HG03196 (cell line): ENCODE measurements at regions not wholly inside any gene's neighbourhood (a gene's known extent, or its start where the extent isn't known, plus 50 kb on each side); places are given as distances from the start of the nearest gene placed in this dataset.

Source experiments
- ATAC-seq: cut with Tn5 transposase; IDR thresholded peaks from one replicate; pipeline ENCODE4 v1.9.1; 2021; ENCODE audit not compliant: unreplicated experiment

GRCh38 chr22:49624421-49625177, 203.1 kb downstream of the BRD1 start:
- ATAC-seq, result no peak

GRCh38 chr22:49623715-49624114, 204.0 kb downstream of the BRD1 start:
- ATAC-seq, result no peak

GRCh38 chr22:49623176-49623575, 204.5 kb downstream of the BRD1 start:
- no peak for ATAC-seq

GRCh38 chr22:49622241-49623105, 205.2 kb downstream of the BRD1 start:
- no peak for ATAC-seq

GRCh38 chr22:49621601-49622210, 206.0 kb downstream of the BRD1 start:
- no peak for ATAC-seq

- no peak for ATAC-seq
Observed at GRCh38 chr22:49620666-49621065, 207.0 kb downstream of the BRD1 start.

GRCh38 chr22:49620003-49620556, 207.6 kb downstream of the BRD1 start:
- no peak for ATAC-seq

- no peak for ATAC-seq
Observed at GRCh38 chr22:49619301-49619700, 208.4 kb downstream of the BRD1 start.

GRCh38 chr22:49618677-49618953, 209.1 kb downstream of the BRD1 start:
- ATAC-seq, result no peak

- ATAC-seq, result no peak
Observed at GRCh38 chr22:49617866-49618676, 209.6 kb downstream of the BRD1 start.

GRCh38 chr22:49617264-49617663, 210.4 kb downstream of the BRD1 start:
- no peak for ATAC-seq

- no peak for ATAC-seq
Observed at GRCh38 chr22:49616356-49617231, 211.1 kb downstream of the BRD1 start.

GRCh38 chr22:49614966-49615965, 212.4 kb downstream of the BRD1 start:
- no peak for ATAC-seq

- no peak for ATAC-seq
Observed at GRCh38 chr22:49613511-49614270, 214.0 kb downstream of the BRD1 start.

GRCh38 chr22:49613108-49613507, 214.6 kb downstream of the BRD1 start:
- ATAC-seq, result no peak

GRCh38 chr22:49609207-49609876, 218.3 kb downstream of the BRD1 start:
- ATAC-seq, result no peak

GRCh38 chr22:49608660-49609059, 219.0 kb downstream of the BRD1 start:
- no peak for ATAC-seq
